PFSK-1 (cell line): ENCODE measurements at regions not wholly inside any gene's neighbourhood (a gene's known extent, or its start where the extent isn't known, plus 50 kb on each side); places are given as distances from the start of the nearest gene placed in this dataset.

Experiments
- FOXP2 ChIP-seq: optimal IDR thresholded peaks from 2 replicates; pipeline ENCODE3; 2011; ENCODE audit warnings: borderline replicate concordance, control low read depth, inconsistent platforms; ENCODE audit not compliant: insufficient read depth; ENCODE audit errors: extremely low read length, extremely low read depth
- TAF1 ChIP-seq: IDR thresholded peaks from 2 replicates; pipeline ENCODE4 v1.6.1; 2012; ENCODE audit warnings: low read length, control low read depth, borderline replicate concordance; ENCODE audit not compliant: insufficient read depth
- TF ChIP-seq, protein P1 (sequence below), 2 experiments: IDR thresholded peaks; 2 replicates each; pipeline versions ENCODE4 v1.6.1 to v1.8.0; 2011 to 2012; ENCODE audit warnings: low read depth in 2 of 2, low read length in 2 of 2, control low read depth in 1 of 2, inconsistent platforms in 1 of 2, mild to moderate bottlenecking in 1 of 2, moderate library complexity in 1 of 2; ENCODE audit not compliant: insufficient read depth in 1 of 2

DNA sequence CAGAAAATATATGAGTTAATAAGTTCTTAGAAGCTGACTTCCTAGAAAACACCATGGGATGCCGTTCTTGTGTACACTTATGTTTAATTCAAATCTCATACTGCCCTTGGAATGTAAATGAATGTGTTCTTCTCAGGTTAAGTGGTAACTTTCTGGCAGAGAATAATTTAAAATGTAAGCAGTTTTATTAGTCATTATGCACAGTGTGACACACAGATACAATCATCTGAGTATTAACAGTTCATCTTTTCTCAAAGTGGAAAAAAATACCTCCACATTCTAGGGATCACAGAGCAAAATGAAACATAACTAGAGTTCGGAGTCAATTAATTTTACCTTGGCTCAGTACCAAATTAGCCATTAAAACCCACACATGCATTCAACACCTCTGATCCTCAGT, 508.1 kb downstream of the CDH9 start:
- no peak for TF ChIP-seq TAF1
- no peak for TF ChIP-seq FOXP2
- TF ChIP-seq, protein P1, sequence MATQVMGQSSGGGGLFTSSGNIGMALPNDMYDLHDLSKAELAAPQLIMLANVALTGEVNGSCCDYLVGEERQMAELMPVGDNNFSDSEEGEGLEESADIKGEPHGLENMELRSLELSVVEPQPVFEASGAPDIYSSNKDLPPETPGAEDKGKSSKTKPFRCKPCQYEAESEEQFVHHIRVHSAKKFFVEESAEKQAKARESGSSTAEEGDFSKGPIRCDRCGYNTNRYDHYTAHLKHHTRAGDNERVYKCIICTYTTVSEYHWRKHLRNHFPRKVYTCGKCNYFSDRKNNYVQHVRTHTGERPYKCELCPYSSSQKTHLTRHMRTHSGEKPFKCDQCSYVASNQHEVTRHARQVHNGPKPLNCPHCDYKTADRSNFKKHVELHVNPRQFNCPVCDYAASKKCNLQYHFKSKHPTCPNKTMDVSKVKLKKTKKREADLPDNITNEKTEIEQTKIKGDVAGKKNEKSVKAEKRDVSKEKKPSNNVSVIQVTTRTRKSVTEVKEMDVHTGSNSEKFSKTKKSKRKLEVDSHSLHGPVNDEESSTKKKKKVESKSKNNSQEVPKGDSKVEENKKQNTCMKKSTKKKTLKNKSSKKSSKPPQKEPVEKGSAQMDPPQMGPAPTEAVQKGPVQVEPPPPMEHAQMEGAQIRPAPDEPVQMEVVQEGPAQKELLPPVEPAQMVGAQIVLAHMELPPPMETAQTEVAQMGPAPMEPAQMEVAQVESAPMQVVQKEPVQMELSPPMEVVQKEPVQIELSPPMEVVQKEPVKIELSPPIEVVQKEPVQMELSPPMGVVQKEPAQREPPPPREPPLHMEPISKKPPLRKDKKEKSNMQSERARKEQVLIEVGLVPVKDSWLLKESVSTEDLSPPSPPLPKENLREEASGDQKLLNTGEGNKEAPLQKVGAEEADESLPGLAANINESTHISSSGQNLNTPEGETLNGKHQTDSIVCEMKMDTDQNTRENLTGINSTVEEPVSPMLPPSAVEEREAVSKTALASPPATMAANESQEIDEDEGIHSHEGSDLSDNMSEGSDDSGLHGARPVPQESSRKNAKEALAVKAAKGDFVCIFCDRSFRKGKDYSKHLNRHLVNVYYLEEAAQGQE (IDR thresholded peaks at IDR 0.05; ENCODE audit: insufficient read depth in 1 of 2, low read depth in 2 of 2, low read length in 2 of 2) = no peak
